Testis (tissue), 2 donors: ENCODE measurements at regions not wholly inside any gene's neighbourhood (a gene's known extent, or its start where the extent isn't known, plus 50 kb on each side); places are given as distances from the start of the nearest gene placed in this dataset.

Source experiments
- DNase-seq: peaks from one replicate; pipeline ENCODE4 v3.0.0-alpha.2; 2019
- H3K27ac ChIP-seq, 2 donors: fragments of 200-600 bp; sonication (generic); one replicate each; pipeline ENCODE4 v1.5.1; 2019
- H3K27me3 ChIP-seq: fragments of 200-600 bp; sonication (generic); one replicate; pipeline ENCODE4 v1.5.1; 2019
- H3K36me3 ChIP-seq: fragments of 200-600 bp; sonication (generic); one replicate; pipeline ENCODE4 v1.5.1; 2017; ENCODE audit warnings: low read depth; ENCODE audit errors: missing control alignments
- H3K4me1 ChIP-seq: fragments of 200-600 bp; sonication (generic); one replicate; pipeline ENCODE4 v1.5.1; 2019
- H3K4me3 ChIP-seq, 2 donors: fragments of 200-600 bp; sonication (generic); one replicate each; pipeline ENCODE4 v1.5.1; 2017 to 2019
- H3K9me3 ChIP-seq: fragments of 200-600 bp; sonication (generic); one replicate; pipeline ENCODE4 v1.5.1; 2017
- POLR2A ChIP-seq: fragments of 450-650 bp; IDR thresholded peaks from one replicate; pipeline ENCODE4 v1.6.1; 2017; ENCODE audit warnings: antibody characterized with exemption, mild to moderate bottlenecking, moderate library complexity
- WGBS, 2 donors: methylation state at CpG; one replicate each; pipeline ENCODE4 v1.1.5; 2018; 5-methylcytosine and 5-hydroxymethylcytosine counted together
- intact Hi-C: fragments of 100-400 bp; cut with DNase I; formaldehyde crosslinking; loops from one replicate; pipeline ENCODE4 v1.15.1; 2023; ENCODE audit warnings: low total_unique reads
- TF ChIP-seq, protein P1 (sequence below), 3 experiments: fragments of 450-650 bp in 2 of 3; fragments of 200-600 bp in 1 of 3; sonication (generic) in 1 of 3; IDR thresholded peaks; one replicate each; pipeline ENCODE4 v1.5.1; 2016 to 2019; ENCODE audit warnings: antibody characterized with exemption in 3 of 3, mild to moderate bottlenecking in 2 of 3, moderate library complexity in 1 of 3

DNA sequence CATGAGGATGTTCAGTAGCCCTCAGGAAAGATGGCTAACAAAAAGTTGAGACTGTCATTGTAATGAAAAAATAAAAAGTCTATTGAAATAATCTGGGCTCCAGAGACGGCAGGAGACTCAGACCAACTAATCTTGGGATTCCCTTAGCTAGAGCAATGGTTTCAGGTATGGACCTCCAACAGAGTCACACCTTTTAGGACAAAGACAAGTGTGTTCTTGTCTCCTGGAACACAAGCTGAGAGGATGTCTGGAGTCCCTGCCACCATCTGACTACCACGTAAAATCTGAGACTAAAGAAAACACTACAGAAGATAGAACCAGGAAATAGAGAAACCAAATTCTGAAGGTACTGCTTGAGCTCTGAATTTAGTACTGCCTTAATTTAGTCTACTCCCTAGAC, 103.3 kb upstream of the RBBP8 start:
- H3K9me3 ChIP-seq, result no peaks in the 10 kb centered on the region
- H3K27ac ChIP-seq, result no peak overlapping the region
- H3K36me3 ChIP-seq, result no peaks in the 10 kb centered on the region
- WGBS, 2 donors, result 78 to 84% methylated on average over 2 of the region's 2 CpGs
- no peak overlapping the region for H3K4me3 ChIP-seq
- intact Hi-C loops, result no loop called here
- H3K27me3 ChIP-seq, result no peaks in the 10 kb centered on the region
- TF ChIP-seq, protein P1, sequence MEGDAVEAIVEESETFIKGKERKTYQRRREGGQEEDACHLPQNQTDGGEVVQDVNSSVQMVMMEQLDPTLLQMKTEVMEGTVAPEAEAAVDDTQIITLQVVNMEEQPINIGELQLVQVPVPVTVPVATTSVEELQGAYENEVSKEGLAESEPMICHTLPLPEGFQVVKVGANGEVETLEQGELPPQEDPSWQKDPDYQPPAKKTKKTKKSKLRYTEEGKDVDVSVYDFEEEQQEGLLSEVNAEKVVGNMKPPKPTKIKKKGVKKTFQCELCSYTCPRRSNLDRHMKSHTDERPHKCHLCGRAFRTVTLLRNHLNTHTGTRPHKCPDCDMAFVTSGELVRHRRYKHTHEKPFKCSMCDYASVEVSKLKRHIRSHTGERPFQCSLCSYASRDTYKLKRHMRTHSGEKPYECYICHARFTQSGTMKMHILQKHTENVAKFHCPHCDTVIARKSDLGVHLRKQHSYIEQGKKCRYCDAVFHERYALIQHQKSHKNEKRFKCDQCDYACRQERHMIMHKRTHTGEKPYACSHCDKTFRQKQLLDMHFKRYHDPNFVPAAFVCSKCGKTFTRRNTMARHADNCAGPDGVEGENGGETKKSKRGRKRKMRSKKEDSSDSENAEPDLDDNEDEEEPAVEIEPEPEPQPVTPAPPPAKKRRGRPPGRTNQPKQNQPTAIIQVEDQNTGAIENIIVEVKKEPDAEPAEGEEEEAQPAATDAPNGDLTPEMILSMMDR (IDR thresholded peaks at IDR 0.05), result no peak
- TF ChIP-seq POLR2A, result no peak
- no peak for DNase-seq
- H3K4me1 ChIP-seq, result no peaks in the 10 kb centered on the region

DNA sequence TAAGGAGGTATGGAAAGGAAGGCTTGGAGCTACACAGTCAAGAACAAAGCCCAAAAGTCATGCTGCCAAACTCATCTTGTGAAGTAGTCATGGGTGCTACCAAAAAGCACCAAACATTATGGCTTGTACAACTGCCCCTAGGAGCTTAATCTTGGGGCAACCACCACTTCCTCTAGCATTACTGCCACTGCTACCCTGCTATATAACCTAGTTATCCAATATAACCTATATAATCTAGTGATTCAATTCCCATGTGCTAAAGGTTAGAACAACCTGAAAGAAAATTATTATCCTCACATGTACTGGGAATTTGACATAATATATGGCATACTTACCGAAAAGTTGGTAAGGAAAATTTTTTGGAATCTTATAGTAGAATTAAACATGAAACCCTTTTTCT, 102.6 kb upstream of the RBBP8 start:
- DNase-seq, result no peak
- Histone ChIP-seq H3K4me1 (no peaks in the 10 kb centered on the region), H3K27me3 (no peaks in the 10 kb centered on the region), H3K4me3 (no peak overlapping the region), H3K27ac (no peak overlapping the region), H3K36me3 (no peaks in the 10 kb centered on the region), H3K9me3 (no peaks in the 10 kb centered on the region)
- intact Hi-C loops, result no loop called here
- TF ChIP-seq POLR2A, result no peak
- TF ChIP-seq, protein P1 (IDR thresholded peaks at IDR 0.05), result no peak
- WGBS, 2 donors, result 85 to 93% methylated on average over 1 of the region's 1 CpG

DNA sequence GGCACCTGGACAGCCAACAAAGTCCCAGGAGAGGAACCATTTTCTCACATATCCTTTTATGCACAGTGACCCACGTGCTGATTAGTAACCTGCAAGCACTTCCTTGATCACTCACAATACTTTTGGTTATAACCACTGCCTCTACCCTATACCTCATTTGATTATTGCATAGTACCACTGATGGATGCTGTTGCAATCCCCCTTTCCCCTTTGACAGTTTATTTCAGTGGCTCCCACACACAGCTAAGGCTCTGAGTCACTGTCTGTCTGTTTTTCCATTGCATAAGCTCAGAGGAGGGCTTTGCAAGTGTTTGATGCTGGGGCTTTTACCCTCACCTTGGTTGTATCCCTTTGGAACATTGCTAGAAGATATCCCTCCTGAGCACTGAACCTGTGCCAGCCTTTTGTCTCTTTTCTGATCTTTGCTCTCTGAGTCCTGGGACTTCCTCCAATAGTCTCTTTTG, 101.7 kb upstream of the RBBP8 start:
- no peak overlapping the region for H3K4me3 ChIP-seq
- H3K9me3 ChIP-seq, result no peaks in the 10 kb centered on the region
- WGBS, 2 donors, result 64 to 72% methylated on average over 1 of the region's 1 CpG
- H3K27me3 ChIP-seq, result no peaks in the 10 kb centered on the region
- H3K36me3 ChIP-seq, result no peaks in the 10 kb centered on the region
- DNase-seq, result no peak
- no peak for TF ChIP-seq POLR2A
- TF ChIP-seq, protein P1 (IDR thresholded peaks at IDR 0.05), result no peak
- H3K4me1 ChIP-seq, result no peaks in the 10 kb centered on the region
- intact Hi-C loops, result no loop called here
- no peak overlapping the region for H3K27ac ChIP-seq

DNA sequence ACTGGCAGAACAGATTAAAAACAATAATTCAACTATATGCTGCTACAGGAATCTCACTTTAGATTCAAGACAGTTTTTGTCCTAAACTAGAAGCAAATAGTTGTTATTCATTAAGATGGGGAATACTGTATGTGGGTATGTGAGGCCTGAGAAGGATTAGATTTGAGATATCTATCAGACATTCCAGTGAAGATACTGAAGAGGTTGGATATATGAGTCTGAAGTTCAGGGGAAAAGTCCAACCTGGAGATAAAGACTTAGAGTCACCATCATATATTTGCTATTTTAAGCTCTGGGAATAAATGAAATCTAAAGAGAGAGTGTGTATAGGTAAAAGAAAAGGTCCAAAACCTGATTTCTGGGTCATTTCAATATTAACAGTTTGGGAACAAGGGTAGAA, 96.2 kb upstream of the RBBP8 start:
- Histone ChIP-seq H3K36me3 (no peaks in the 10 kb centered on the region), H3K27me3 (no peaks in the 10 kb centered on the region), H3K4me1 (no peaks in the 10 kb centered on the region), H3K27ac (no peak overlapping the region), H3K9me3 (no peaks in the 10 kb centered on the region), H3K4me3 (no peak overlapping the region)
- TF ChIP-seq POLR2A, result no peak
- TF ChIP-seq, protein P1 (IDR thresholded peaks at IDR 0.05), result no peak
- no peak for DNase-seq
- intact Hi-C loops, result no loop called here

DNA sequence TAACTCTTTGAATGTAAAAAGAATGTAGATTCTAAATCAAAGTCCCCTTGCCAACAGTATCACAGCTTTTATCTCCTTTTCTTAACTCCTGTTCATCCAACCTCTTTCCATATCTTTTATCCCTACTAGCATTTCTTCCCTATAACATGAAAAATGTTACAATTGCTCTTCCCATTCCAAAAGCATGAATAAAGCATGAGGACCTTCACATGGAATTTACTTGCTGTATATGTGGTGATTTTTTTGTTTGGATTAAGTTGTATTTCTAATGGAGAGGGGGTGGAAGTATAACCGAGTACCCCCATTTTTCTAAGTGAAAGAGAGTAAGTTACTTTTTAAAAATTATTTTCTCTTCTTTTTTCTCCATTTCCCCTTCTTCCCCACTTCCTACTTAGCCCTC, 94.9 kb upstream of the RBBP8 start:
- no peak overlapping the region for H3K27ac ChIP-seq
- TF ChIP-seq, protein P1 (IDR thresholded peaks at IDR 0.05), result no peak
- no peak for TF ChIP-seq POLR2A

More for the DNA sequence above, 94.9 kb upstream of the RBBP8 start:
- Histone ChIP-seq H3K4me1 (no peaks in the 10 kb centered on the region), H3K27me3 (no peaks in the 10 kb centered on the region), H3K4me3 (no peak overlapping the region), H3K9me3 (no peaks in the 10 kb centered on the region), H3K36me3 (no peaks in the 10 kb centered on the region)
- intact Hi-C loops, result no loop called here
- no peak for DNase-seq
- 80 to 93% methylated on average over 1 of the region's 1 CpG for WGBS, 2 donors
